Activated CD4-positive, alpha-beta T cell treated with anti-CD3 and anti-CD28 coated beads, Interleukin-2, Interleukin-4, amounts not matched to agents 100 ng/mL and 50 ng/mL, durations not matched to agents 16 hours and 8 hours (primary cell): ENCODE measurements at regions not wholly inside any gene's neighbourhood (a gene's known extent, or its start where the extent isn't known, plus 50 kb on each side); places are given as distances from the start of the nearest gene placed in this dataset.

Experiments used
- DNase-seq: peaks from one replicate; pipeline ENCODE4 v3.0.0-alpha.2; 2020; ENCODE audit warnings: low spot score

GRCh38 chr11:92837595-92837994, 131.9 kb upstream of the MTNR1B start:
- DNase-seq, result no peak

GRCh38 chr11:92838759-92839310, 130.6 kb upstream of the MTNR1B start:
- no peak for DNase-seq

- no peak for DNase-seq
Observed at GRCh38 chr11:92839450-92839849, 130.0 kb upstream of the MTNR1B start.

DNA sequence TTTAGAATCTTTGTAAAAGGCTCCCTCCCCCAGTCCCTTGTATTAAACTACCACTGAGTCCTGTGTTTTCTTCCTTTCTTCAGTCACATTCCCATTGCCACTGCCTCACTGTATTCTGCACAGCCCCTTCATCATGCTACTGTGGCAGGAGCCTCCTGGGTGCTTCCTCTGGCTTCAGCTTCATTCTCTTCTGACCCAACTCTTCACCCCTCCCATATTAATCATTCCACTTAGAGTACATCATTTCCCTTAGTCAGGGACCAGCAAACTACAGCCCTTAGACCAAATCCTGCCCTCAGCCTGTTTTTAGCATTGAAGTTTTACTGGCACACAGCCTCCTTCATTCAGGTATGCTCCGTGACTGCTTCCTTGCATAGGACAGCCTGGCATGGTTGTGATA, 127.7 kb upstream of the MTNR1B start:
- no peak for DNase-seq

- no peak for DNase-seq
Observed at GRCh38 chr11:92843455-92843854, 126.0 kb upstream of the MTNR1B start.

DNA sequence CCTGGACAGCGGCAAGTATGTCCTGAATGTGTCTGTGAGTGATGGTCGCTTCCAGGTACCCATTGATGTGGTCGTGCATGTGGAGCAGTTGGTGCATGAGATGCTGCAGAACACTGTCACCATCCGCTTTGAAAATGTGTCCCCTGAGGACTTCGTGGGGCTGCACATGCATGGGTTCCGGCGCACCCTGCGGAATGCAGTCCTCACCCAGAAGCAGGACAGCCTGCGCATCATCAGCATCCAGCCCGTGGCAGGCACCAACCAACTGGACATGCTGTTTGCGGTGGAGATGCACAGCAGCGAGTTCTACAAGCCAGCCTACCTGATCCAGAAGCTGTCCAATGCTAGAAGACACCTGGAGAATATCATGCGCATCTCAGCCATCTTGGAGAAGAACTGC, 125.3 kb upstream of the MTNR1B start:
- DNase-seq, result no peak

GRCh38 chr11:92845390-92845789, 124.1 kb upstream of the MTNR1B start:
- DNase-seq, result no peak

- no peak for DNase-seq
Observed at GRCh38 chr11:92845805-92846204, 123.6 kb upstream of the MTNR1B start.

DNA sequence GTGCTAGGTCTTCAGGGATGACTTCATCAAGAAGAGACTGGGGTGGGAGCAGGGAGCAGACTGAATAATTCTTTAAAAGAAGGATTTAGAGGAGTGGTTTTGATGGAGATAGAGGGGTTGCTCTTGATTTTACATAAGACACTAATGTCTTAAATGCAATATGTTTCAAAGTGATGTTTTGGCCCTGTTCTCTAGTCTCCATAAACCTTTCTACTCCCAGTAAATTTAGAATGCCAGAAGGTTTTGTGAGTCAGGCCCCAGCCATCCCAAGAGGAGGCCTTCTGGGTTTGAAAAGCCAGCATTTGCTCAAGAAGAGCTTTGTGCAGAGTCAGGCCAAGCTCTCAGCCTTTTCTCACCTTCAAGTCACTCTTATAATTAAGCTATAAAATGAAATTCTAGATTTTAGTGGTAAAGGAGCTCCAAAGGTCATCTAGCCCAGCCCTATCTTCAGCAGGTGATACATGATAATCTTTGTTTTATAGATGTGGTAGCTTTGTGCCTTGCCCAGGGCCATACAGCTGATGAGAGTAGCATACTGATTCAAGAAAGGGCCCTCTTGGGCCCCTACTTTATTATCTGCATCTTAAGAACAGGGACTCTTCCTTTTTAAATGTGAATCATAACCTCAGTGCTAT, 122.8 kb upstream of the MTNR1B start:
- DNase-seq, result no peak

GRCh38 chr11:92848578-92848977, 120.9 kb upstream of the MTNR1B start:
- DNase-seq, result no peak

GRCh38 chr11:92850296-92850826, 119.1 kb upstream of the MTNR1B start:
- no peak for DNase-seq

- no peak for DNase-seq
Observed at GRCh38 chr11:92852229-92852628, 117.2 kb upstream of the MTNR1B start.

DNA sequence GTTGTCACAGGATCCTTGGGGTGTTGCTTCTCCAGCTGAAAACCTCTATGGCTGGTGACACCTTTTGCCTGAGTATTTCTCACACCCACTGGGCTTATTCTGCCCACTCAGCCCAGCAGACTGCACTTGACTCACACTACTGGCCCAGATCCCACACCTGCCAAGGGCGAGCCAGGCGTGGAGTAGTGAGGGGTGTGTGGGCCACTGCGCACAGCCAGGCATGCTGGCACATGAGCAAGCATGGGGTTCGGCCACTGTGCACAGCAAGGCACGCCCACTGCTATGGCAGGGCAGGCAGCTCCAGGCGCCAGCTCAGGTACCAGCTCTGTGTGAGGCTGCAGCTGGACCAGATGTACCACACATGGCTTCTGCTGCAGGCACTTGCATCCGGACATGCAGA, 116.5 kb upstream of the MTNR1B start:
- DNase-seq, result no peak

- no peak for DNase-seq
Observed at GRCh38 chr11:92854162-92854561, 115.3 kb upstream of the MTNR1B start.

- DNase-seq, result no peak
Observed at GRCh38 chr11:92854952-92855351, 114.5 kb upstream of the MTNR1B start.

GRCh38 chr11:92855607-92856405, 113.6 kb upstream of the MTNR1B start:
- DNase-seq, result no peak

- no peak for DNase-seq
Observed at GRCh38 chr11:92857407-92857806, 112.0 kb upstream of the MTNR1B start.

DNA sequence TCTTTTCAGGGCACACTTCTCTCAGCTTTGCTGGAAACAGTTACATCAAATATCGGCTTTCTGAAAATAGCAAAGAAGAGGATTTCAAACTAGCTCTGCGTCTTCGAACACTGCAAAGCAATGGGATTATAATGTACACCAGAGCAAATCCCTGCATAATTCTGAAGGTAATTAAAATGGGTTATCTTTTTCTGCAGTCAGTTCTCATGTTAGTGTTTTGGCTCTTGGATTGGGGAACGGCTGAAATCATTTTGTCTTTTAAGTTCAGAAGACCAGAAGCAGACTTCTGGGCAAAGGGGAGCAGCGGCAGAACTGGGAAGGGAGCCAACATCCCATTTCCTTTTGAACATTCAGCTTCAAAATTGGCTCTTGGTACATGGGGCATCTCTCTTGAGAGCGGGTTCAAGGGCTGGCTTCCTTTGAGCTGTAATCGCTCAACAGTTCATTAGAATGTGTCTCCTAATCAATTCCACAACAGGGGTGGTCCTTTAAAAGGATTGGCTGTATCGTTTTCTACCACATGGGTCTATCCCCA, 110.2 kb upstream of the MTNR1B start:
- DNase-seq, result no peak

GRCh38 chr11:92861634-92862033, 107.8 kb upstream of the MTNR1B start:
- no peak for DNase-seq

DNA sequence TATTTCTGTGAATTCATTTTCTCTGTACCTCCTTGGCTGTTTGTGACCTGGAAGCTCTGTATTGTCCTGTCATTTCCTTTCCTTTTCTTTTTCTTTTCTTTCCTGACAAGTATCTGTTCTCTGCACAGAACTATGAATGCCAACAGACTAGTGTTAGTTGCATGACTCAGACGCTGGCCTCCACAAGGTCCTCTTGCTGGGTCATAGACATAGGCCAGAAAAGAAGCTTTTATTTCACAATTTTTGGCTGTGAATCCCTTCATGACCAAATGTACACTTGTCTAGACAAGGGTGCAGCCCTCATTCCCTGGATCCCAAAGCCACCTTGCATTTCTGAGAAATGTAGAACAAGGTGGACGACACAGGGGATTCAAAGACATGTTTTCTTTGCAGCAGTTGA, 104.1 kb upstream of the MTNR1B start:
- DNase-seq, result no peak

DNA sequence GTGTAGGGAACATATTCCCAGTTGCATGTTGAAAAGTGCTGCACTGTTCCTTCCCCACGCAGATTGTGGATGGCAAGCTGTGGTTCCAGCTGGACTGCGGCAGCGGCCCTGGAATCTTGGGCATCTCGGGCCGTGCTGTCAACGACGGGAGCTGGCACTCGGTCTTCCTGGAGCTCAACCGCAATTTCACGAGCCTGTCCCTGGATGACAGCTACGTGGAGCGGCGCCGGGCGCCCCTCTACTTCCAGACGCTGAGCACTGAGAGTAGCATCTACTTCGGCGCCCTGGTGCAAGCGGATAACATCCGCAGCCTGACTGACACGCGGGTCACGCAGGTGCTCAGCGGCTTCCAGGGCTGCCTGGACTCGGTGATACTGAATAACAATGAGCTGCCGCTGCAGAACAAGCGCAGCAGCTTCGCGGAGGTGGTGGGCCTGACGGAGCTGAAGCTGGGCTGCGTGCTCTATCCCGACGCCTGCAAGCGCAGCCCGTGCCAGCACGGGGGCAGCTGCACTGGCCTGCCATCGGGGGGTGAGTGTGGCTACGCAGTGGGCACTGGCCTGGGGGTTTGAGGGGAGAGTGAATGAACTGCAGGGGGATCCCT, 102.7 kb upstream of the MTNR1B start:
- DNase-seq, result no peak

GRCh38 chr11:92867913-92868619, 101.4 kb upstream of the MTNR1B start:
- DNase-seq, result no peak
